Choroid plexus epithelial cell (primary cell): ENCODE measurements at regions not wholly inside any gene's neighbourhood (a gene's known extent, or its start where the extent isn't known, plus 50 kb on each side); places are given as distances from the start of the nearest gene placed in this dataset.

ENCODE experiments used
- DNase-seq: peaks from one replicate; pipeline ENCODE4 v3.0.0-alpha.2; 2010; ENCODE audit warnings: low read depth
- H3K4me3 ChIP-seq: 2 replicates; pipeline ENCODE4 v1.5.1; 2011; ENCODE audit warnings: low read depth, mild to moderate bottlenecking, control low read depth, low read length, moderate library complexity
- TF ChIP-seq, protein P1 (sequence below): conservative IDR thresholded peaks from 2 replicates; pipeline ENCODE4 v1.5.1; 2011; ENCODE audit warnings: low read depth, mild to moderate bottlenecking, control low read depth, inconsistent platforms, low read length, moderate library complexity

DNA sequence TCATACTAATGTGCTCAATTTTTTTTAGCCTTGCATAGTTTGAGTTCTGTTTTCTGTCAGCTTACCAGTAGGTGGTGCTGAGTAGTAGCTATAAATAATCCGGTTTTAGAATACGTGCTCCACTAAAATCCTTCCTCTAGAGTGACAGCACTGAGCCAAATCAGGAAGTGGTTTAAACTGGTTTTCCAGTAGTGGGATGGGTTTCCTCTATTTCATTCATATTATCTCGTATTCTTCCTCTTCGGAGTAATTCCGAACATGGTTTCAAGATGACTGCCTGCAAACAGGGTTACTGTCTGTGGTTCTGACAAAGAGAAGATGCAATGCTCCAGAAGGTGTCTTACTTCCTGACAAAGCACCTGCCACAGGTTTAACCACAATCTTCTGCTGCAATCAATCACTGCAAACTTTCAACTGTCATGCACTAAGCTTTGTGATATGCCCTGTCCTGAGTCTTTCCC, 496.9 kb upstream of the VRK2 start:
- peak; percentile 53 for DNase-seq
- TF ChIP-seq, protein P1, sequence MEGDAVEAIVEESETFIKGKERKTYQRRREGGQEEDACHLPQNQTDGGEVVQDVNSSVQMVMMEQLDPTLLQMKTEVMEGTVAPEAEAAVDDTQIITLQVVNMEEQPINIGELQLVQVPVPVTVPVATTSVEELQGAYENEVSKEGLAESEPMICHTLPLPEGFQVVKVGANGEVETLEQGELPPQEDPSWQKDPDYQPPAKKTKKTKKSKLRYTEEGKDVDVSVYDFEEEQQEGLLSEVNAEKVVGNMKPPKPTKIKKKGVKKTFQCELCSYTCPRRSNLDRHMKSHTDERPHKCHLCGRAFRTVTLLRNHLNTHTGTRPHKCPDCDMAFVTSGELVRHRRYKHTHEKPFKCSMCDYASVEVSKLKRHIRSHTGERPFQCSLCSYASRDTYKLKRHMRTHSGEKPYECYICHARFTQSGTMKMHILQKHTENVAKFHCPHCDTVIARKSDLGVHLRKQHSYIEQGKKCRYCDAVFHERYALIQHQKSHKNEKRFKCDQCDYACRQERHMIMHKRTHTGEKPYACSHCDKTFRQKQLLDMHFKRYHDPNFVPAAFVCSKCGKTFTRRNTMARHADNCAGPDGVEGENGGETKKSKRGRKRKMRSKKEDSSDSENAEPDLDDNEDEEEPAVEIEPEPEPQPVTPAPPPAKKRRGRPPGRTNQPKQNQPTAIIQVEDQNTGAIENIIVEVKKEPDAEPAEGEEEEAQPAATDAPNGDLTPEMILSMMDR: peak; percentile 60
- no peak overlapping the region for H3K4me3 ChIP-seq

DNA sequence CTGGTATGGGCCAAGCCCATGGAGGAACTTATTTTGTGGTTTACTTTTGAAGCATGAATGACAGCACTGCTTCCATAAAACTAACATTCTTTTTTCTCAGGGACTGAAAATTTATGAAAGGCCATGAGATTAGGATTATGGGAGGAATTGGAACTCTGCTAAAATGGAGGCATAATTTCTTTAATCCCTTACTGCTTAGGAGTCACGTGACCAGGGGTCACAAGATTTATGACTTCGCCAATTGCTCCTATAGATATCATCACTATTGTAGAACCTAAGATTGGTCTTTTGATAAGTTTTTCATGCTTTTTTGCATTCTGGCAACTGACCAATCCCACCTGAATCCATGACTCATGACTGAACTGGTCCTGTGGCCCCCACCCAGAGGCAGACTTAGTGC, 495.7 kb upstream of the VRK2 start:
- DNase-seq: no peak

DNA sequence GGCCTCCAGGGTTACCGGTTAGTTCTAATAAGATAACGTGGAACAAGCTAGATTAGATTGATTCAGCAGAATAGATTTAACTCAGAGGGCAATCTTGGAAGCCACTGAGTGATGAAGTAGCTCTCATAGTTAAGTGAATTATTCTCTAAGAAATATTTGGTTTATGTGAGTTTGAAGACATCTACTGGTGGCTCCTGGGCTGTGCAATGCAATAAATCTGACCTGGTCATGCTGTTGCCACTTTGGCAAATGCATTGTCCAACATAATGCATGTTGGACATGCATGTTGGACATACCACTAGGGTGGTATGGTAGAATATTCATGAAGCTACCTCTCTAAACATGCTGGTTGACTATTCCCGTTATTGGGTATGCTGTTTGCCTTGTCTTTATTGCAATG, 493.7 kb upstream of the VRK2 start:
- no peak overlapping the region for H3K4me3 ChIP-seq
- TF ChIP-seq, protein P1: peak; percentile 6
- peak; percentile 3 for DNase-seq

More for the DNA sequence above, 495.7 kb upstream of the VRK2 start:
- H3K4me3 ChIP-seq: no peak overlapping the region
- TF ChIP-seq, protein P1: no peak

DNA sequence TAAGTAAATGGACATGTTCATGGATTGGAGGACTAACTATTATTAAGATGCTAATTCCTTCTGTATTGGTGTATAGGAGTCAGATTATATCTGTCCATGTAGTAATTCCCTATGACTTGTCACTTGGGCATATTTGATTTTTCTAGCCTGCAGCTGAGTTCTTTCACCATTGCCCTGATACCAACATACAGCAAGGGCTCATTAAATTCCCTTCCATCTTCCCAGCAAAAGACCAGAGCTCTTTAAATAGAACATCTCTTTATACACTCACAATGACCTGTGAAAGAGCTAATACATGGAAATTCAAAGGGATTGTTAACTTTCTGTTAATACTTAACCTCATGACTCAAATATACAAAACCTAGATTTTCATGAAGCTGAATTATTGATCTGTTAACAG, 492.3 kb upstream of the VRK2 start:
- DNase-seq: no peak
- H3K4me3 ChIP-seq: no peak overlapping the region
- TF ChIP-seq, protein P1: no peak

DNA sequence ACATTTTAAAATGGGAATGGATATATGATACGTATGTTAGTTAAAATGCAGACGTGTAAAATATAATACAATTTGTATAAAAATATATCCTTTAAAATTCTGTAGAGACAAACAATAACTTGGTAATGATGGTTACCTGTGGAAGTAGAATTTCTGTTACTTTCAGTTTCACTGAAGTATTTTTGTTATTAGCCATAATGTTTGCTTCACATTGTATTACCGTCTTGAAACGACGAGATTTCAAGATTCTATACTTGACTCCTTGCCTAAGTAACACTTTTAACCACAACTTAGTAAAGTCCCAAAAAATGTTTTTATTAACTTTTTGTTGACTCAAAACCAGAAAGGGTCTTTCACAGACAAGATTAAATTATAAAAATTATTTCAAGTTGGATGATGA, 488.3 kb upstream of the VRK2 start:
- DNase-seq: no peak
- no peak overlapping the region for H3K4me3 ChIP-seq
- TF ChIP-seq, protein P1: no peak

DNA sequence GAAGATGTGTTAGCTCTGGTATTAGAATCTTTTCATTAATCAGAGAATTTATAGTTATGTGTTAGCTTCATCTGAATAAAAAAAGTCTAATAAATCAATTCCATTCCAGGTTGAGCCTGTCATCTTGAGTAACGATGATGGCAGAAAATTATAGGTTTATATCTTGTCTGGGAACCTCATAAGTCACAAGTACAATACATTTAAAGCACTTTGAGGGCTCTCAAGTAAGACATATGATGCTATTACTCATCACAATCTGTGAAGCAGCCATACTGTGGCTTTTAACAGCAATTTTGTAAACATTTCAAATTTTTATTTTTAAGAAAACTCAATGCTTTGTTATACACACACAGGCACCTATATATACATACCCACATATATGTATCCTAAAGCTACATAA, 484.1 kb upstream of the VRK2 start:
- DNase-seq: no peak
- no peak overlapping the region for H3K4me3 ChIP-seq
- TF ChIP-seq, protein P1: no peak

DNA sequence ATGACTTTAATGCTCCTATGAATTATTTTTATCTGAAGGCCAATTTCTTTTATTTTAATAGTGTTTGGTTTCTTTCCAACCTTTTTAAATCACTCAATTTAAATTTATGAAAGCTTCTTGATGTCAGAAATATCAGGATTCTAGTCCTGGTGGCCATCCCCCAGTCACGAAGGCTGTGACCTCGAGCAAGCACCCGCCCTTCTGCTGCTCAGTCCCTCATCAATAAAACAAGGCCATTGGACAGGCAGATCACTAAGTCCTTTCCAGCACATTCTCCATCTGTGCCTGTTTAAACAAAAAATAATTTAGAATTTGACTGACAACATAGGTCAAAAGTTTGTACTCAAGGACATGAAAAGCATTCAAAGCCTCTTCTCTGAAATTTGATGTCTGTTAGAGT, 483.6 kb upstream of the VRK2 start:
- H3K4me3 ChIP-seq: no peak overlapping the region
- TF ChIP-seq, protein P1: no peak
- DNase-seq: no peak
